ENCODE measurements at regions not wholly inside any gene's neighbourhood (a gene's known extent, or its start where the extent isn't known, plus 50 kb on each side); places are given as distances from the start of the nearest gene placed in this dataset.

GRCh38 chr22:44402196-44403111 lies 89.7 kb upstream of the SHISAL1 start:
- DNase-seq, result no peak

DNA sequence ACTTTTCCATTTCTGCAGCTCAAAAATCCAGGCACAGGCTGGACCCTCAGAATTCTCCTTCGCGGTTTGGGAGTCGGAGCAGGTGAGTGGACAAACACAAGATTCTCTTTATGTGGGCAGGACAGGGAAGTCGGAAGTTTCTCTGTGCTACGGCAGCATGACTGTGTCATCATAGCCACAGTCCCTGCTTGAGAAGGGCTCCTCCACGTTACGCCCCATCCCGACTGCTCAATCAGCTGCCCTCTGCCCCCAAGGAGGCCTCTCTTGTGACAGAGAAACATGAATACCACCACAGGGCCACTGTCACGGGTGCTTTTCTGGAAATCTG lies 89.0 kb upstream of the SHISAL1 start:
- no peak for DNase-seq

DNA sequence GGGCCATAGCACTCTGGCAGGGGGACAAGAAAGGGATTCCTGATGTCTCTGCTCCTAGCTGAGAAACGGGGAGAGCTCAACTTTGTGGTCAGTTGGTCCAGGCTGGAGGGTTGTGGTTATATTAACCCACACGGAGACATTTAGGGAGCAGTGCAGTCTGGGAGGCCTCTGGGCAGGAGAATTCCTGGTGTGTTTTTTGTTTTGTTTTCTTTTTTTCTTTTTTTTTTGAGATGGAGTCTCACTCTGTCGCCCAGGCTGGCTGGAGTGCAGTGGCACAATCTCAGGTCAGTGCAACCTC lies 88.0 kb upstream of the SHISAL1 start:
- no peak for DNase-seq

DNA sequence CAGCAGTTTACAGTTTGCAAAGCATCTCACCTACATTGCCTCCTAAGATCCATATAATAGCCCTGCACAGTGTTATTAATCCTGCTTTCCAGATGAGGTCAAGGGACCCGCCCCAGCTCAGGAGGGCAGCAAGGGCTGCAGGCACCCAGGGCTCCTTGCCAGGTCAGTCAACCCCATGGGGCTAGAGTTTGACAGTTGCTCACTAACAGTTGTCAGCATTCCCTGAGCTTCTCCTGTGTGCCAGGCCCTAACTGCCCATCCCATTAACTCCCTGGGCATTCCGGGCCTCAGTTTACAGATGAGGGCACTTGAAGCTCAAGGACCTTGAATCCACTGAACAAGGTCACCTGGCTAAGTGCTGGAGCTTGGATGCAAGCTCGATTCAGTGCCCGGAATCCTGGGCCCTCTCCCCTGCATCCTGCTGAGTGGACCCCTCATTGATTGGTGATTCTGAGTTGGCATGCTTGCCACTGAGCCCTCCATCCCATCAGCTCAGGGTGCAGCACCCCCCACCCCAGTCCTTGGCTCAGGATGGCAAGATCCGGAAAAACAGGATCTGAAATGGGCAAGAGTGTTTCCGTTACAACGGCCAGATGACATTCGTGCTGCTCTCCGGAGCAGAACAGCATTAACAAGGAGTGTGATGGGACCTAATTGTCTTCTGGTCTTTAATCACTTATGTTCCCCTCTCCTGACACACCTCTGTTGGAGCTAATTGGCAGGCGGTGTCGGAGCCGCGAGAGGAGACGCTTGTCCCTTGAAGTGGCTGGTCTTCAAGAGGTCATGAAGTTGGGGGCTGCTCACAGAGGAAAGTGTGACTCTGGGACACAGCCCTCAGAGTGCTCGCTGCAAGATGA lies 87.4 kb upstream of the SHISAL1 start:
- DNase-seq, result no peak

DNA sequence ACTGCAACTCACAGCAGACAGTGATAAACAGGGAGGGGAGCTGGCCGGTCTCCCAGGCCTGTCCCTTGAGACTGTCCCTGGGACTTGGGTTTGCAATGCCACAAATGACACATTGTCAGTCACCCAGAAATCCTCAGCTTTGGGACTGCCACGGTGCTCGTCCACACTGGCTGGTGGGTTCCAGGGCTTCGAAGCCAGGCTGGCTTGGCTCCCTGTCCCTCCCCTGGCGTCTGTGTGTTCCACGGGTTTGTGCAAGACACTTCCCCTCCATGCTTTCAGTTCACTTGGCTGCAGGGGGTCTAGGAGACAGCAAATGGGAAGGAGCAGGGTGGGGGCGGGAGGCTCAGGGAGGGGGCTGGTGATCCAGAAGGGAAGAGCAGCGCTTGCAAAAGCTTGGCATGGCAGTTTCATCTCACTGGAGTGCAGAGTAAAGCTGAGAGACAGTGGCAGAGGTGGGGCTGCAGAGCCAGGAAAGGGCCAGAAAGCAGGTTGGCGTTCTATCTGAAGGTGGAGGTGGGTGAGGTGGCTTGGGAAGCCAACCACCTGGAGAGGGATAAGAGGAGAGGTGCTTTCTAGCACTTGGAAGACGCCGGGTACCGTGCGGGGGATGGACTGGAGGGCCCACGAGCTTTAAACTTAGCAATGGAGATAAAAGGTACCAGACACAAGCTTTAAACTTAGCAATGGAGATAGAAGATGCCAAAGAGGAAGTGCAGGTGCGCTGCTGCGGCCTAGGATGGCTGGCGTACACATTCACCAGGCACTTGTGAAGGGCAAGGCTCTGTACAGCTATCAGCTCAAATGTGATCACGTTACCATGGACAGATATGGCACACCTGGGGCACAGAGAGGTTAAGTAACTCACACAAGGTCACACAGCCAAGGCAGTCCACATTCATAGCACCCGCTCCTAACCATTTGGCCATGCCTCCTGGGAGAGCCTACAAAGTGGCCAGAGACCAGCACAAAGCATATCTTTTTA lies 86.4 kb upstream of the SHISAL1 start:
- DNase-seq, result no peak

DNA sequence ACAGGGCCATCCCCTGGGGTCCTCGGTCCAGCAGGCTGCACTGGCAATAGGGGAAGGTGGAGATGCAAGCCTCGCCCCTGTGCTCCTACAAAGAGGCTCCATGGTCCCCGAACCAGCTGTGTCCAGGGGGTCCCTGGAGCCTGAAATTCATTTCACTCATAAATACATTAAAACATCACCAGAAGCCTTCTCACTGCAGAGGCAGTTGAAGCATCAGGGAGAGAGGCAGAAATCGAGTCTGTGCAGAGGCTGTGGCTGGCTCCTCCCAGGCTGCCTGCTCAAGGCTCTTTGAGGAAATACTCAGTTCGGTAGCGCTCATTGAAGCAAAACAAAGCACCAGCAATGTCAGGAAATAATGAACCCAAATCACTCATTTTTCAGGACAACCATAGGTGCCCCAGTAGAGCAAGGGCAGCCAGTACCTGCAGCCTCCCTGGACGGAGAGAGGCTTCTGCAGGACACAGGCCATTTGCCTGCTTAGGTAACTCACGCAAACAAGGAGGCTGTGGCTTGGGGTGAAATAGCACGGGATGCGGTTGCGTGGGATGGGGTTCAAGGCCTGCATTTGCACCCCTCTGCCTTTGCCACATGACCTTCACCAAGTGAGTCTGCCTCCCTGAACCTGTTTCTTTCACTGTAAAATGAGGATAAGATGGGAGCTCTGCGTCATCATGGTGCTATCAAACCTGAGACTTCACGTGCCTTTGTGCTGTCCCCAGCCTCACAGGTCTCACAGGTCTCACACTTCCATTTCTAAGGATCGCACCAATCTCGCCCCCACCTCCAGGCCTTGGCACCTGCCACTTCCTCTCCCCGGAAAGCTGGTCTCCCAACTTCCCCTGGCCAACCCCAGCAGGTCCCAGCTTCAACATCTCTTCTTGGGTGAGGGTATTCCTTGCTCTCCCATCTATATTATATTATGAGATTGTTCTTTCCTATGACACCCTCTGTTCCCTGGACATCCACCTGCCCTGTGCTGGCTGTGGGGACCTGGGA lies 84.3 kb upstream of the SHISAL1 start:
- no peak for DNase-seq

GRCh38 chr22:44396021-44396726 lies 83.4 kb upstream of the SHISAL1 start:
- no peak for DNase-seq

DNA sequence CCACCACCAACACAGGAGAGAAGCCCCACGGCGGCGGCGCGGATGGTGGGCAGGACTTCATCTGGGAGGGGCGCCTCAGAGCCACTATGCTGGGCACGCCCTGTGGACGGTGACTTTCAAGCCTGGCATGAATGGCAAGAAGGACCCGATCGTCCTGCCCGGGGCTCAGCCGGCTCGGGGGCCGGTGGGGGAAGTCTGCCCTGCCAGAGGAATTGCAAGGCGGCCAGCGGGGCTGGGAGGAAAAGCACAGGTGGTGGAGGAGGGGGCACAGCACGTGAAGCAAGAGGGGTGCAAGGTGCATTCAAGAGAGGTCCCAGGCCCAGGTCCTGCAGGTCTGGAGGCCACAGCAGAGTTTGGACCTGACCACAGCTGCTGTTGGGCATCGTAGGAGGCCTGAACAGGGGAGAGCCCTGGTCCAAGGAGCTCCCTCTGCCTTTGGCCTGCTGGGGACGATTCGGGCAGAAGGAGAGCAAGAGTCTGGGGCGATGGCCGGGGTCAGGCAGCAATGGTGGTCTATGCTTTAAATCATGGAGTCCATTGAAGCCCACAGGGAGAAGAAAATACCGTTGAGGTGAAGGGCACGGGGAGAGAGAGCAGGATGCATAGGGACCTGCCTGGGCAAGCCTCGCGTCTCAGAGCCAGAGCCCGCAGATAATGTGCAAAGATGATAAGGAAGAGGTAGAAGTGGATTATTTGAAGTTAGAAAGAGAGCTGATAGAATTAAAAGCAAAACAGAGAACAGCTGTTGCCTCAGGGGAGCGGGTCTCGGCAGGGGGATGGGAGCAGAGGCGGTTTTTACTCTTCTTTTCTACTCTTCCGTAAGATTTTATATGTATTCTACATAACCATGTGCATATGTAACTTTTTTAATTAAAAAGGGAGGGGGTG lies 82.6 kb upstream of the SHISAL1 start:
- peak; percentile 8 for DNase-seq

DNA sequence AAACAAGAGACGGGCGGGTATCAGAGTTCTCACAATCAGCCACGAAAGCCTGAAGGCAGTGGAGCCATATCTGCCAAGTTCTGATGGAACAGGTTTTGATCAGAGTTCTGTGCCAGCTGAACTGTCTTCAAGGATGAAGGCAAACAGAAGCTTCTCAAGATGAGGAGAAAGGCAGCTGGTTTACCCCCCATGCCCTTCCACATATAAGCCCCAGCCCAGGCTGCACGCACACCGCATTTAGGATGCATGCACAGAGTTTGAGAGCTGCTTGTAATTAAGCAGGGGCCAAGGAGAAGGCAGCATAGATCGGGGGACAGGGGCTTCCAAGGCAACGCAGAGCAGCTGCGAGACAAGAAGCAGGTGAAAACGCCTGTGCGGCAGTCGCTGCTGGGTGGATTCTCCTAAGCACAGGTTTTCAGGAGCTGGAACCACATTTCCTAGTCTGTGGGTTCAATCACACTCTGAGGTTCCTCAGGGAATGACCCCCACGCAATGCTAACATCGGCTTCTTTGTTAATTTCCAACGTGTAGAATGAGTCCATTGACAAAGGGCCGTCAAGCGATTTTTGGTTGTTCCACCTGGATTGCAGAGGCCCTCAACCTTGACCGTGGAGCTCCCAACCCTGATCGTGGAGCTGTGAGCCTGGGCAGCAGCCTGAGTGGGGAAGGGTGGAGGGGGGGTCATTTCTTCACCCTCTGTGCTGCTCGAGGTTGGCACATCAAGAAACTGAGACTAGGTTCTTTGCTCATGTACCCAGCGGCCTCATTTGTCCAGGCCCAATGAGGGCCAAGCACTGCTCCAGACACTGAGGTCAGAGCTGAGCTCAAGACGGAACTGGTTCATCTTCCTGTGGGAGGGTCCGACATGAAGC lies 81.7 kb upstream of the SHISAL1 start:
- no peak for DNase-seq

DNA sequence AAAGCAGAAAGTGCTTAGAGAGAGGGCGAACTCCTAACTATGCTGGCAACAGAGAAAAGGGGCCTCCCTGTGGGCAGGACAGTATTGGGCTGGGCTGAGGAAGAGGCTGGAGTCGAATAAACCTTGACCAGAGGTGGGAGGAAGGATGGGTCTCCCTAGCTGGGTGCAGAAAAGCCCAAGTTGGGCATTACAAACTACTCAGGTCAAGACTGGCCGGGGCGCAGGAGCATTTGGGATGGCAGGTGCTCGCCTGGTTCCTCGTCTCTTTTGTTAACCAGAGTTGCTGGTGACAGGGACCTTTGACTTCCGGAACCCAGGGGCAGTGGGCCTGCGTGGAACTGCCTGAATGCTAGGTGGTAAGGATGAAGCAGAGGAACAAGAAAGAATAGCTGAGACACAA lies 80.3 kb upstream of the SHISAL1 start:
- DNase-seq, result no peak

DNA sequence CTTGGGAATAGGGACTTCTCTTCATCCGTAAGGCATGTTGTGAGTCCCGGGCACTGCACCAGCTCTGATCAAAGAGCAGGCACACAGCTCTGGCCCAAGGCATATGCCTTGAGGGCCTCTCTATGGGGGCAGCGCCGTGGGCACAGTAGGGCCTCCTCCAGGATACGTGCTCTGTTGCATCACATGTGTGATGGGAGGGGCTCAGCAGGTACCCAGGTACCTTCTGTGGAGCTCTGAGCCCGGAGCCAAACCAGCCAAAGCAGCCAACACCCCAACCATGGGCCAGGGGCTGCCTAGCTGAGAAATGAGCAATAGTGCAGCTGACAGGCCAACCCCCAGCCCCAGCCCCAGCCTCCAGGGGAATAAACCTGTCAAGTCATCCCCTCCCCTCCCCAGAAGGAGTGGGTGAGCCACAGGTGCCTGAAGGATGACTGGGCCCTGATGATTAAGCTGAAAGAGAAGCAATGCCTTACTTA lies 79.7 kb upstream of the SHISAL1 start:
- no peak for DNase-seq

GRCh38 chr22:44391481-44392445 lies 79.0 kb upstream of the SHISAL1 start:
- peak; percentile 14 for DNase-seq

DNA sequence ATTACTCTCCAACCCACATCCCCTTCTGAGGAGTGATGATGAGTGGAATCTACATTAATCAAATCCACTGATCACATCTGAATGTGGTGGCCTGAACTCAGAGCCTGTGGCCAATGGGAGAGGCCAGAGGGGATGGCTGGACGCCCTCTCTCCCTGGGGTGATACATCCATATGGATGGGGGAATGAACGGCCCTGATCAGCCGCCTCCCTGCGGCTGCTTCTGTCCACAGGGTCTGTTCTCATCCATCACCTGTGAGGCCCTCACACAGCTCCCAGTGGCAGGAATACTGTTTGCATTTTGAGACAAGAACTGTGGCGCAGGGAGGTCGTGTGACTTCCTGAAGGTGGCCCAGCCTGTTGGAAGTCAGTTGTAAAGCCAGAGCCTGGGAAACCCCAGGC lies 78.3 kb upstream of the SHISAL1 start:
- DNase-seq, result no peak

DNA sequence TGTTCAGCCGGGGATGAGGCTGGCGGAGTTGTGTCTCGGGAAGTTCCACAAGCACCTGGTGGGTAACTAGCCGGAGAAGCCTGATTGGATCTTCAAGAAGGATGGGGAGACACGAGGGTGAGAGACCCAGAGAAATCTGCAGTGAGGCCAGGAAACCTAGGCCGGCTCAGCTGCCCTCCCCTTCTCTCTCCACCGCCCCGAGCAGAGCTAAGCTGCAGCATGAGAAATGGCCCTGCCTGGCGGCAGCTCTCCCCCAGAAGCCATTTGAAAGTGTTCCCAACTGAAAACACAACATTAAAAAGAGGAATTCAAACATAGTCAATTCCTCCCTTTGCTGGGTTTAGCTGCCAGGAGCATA lies 77.8 kb upstream of the SHISAL1 start:
- no peak for DNase-seq

GRCh38 chr22:44389926-44390612 lies 77.3 kb upstream of the SHISAL1 start:
- no peak for DNase-seq

GRCh38 chr22:44389181-44389580 lies 76.4 kb upstream of the SHISAL1 start:
- DNase-seq, result no peak

DNA sequence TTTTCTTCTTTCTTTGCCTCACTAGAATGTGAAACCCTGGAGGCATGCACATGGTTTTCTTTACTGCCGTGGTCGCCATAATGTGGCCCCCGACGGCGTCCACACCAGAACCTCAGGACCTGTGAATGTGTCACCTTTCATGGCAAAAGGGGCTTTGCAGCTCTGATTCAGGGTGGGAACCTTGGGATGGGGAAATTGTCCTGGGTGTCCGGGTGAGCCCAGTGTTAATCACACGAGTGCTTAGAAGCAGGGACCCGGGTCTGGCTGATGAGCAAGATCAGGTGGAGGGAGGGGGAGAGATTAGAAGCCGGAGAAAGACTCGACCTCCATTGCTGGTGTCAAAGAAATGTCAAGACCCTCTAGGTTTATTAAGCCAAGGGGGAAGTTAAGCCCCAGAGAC lies 74.7 kb upstream of the SHISAL1 start:
- no peak for DNase-seq
